ENCODE measurements at regions not wholly inside any gene's neighbourhood (a gene's known extent, or its start where the extent isn't known, plus 50 kb on each side); places are given as distances from the start of the nearest gene placed in this dataset.

- TF ChIP-seq CTCF (IDR thresholded peaks at IDR 0.05): no peak
- no peak for TF ChIP-seq POLR2A (IDR thresholded peaks at IDR 0.05)
- no peak for TF ChIP-seq POLR2AphosphoS5 (IDR thresholded peaks at IDR 0.05)
Observed at GRCh38 chr7:9324513-9324912, 891.1 kb downstream of the NXPH1 start.

Data from upper lobe of left lung (tissue), 4 donors.